Rectal smooth muscle tissue (tissue), 1 donor: ENCODE measurements at regions not wholly inside any gene's neighbourhood (a gene's known extent, or its start where the extent isn't known, plus 50 kb on each side); places are given as distances from the start of the nearest gene placed in this dataset.

ENCODE experiments used
- H3K27ac ChIP-seq: one replicate; pipeline ENCODE4 v1.7.0; 2013; ENCODE audit warnings: low read depth, low read length, inconsistent platforms
- H3K27me3 ChIP-seq: one replicate; pipeline ENCODE4 v1.7.0; 2013; ENCODE audit warnings: low read length; ENCODE audit not compliant: control insufficient read depth, insufficient read depth
- H3K36me3 ChIP-seq: one replicate; pipeline ENCODE4 v1.7.0; 2013; ENCODE audit warnings: low read length; ENCODE audit not compliant: control insufficient read depth, insufficient read depth
- H3K4me1 ChIP-seq: one replicate; pipeline ENCODE4 v1.7.0; 2013; ENCODE audit warnings: low read length; ENCODE audit not compliant: control insufficient read depth, insufficient read depth
- H3K4me3 ChIP-seq: one replicate; pipeline ENCODE4 v1.7.0; 2013; ENCODE audit warnings: low read length
- H3K9ac ChIP-seq: one replicate; pipeline ENCODE4 v1.7.0; 2013; ENCODE audit warnings: low read length

DNA sequence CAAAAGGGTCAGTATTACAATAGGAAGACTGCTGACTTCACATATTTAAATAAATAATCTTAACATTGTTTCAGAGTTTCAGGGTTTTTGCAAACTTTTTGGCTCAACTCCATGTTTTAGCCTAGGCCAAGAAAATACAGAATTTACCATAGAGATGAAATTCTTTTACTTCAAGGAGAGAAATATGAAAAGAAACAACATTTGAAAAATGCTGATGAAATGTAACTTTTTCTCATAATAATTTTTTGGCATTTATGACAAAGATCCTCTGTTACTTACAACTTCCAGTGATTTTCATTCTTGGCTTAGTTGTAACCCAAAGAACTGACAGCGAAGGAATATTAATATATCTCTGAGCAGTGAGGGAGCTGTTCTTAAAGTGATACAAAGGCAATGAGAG lies 316.1 kb upstream of the EMCN start:
- H3K27ac ChIP-seq: no peak overlapping the region
- H3K9ac ChIP-seq: no peak overlapping the region
- no peak overlapping the region for H3K4me3 ChIP-seq
- H3K27me3 ChIP-seq: no peaks in the 10 kb centered on the region
- no peaks in the 10 kb centered on the region for H3K36me3 ChIP-seq
- H3K4me1 ChIP-seq: no peaks in the 10 kb centered on the region

DNA sequence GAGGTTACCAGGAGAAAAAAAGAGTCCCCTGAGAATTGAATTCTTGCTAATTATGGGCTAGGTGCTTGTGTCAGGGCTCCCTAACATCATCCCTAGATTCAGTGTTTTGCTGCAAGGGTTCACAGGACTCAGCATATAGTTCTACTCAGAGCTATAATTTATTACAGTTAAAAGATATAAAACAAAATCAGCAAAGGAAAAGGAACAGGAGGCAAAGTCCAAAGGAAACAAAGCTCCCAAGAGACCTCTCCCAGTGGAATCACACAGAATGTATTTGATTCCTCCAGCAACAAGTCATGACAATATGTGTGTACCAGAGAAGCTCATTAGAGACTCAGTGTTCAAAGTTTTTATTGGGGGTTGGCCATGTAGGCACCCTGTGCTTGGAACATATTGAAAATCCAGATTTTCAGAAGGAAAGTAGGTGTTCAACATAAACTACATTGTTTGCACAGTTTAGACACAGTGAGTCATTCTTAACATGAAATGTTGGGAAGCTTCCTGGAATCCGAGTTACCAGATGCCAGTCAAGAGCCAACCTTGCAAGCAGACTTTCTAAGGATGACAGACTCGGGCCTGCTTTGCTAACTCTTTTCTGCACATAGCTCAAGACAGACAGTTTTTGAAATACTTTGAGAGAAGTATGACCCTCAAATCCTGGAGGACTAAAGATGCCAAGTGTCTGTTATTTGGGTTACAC lies 311.3 kb upstream of the EMCN start:
- Histone ChIP-seq H3K4me3 (no peak overlapping the region), H3K36me3 (no peaks in the 10 kb centered on the region), H3K4me1 (no peaks in the 10 kb centered on the region), H3K27ac (no peak overlapping the region), H3K9ac (no peak overlapping the region), H3K27me3 (no peaks in the 10 kb centered on the region)

DNA sequence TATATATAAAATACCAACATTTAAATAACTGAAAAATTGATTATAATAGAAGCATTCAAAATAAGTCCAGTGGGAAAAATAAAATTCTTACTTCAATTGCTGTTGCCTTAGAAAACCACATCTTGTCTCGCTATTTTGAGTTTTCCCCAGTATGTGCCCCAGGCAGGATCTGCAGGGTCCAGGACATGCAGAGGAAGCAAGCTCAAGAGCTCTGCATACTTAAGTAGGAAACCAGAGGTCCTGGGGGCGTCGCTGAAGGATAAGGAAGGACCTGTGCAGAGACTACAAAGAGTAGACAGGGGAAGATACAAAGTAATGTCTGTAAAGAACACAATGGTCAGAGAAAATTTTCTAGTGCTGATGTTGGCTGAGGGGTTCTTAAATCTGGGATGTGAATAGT lies 310.5 kb upstream of the EMCN start:
- H3K27ac ChIP-seq: no peak overlapping the region
- H3K27me3 ChIP-seq: no peaks in the 10 kb centered on the region
- no peak overlapping the region for H3K4me3 ChIP-seq
- no peak overlapping the region for H3K9ac ChIP-seq
- no peaks in the 10 kb centered on the region for H3K4me1 ChIP-seq
- no peaks in the 10 kb centered on the region for H3K36me3 ChIP-seq

DNA sequence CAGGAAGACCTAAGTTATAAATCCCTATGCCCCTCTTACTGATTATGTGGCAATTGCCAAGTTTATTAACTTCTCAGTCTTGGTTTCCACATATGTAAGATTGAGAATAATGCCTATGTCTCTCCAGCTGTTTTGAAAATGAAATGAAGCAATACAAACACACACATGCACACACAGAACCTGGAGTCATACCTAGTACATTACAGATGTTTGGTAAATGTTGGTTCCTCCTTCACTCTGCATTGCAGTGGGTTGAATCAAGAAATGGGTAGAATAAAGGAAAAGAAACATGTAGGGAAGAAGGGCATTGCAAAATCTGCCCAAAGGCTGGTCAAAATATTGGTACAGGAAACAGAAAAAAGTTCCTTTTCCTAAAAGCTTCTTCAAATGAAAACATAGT lies 309.9 kb upstream of the EMCN start:
- Histone ChIP-seq H3K27ac (no peak overlapping the region), H3K27me3 (no peaks in the 10 kb centered on the region), H3K9ac (no peak overlapping the region), H3K4me1 (no peaks in the 10 kb centered on the region), H3K4me3 (no peak overlapping the region), H3K36me3 (no peaks in the 10 kb centered on the region)

DNA sequence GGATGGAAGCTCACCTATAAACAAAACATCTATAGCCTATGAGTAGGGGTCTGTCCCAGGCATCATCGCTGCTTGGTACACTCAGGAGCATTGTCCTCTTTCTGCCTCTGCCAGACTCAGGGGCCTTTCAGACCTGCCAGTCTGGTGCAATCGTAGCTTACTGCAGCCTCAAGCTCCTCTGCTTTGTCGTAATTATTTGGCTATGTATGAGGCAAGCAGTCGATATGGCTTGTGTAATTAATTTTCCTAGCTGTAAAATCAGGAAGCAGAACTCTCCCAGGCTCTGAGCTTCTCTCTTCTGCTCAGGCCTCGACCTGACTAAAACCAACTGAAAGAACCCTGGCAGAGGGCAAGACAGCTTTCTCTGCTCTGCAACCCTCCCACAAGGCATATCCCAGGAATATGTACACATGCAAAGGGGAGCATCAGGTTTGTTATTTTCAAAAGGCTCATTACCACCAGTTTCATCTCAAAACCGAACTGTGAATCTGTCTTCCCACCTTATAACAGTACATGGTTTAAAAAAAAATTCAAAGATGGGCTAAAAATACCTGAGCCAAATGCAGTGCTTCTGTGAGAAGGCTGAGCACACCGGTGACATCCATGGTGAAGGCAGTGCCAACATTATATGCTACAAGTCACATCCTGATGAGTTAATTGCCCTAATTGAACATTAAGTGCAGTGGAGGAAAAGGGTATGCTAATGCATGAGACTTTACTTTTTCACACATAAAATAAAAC lies 309.2 kb upstream of the EMCN start:
- Histone ChIP-seq H3K9ac (no peak overlapping the region), H3K27ac (no peak overlapping the region), H3K27me3 (no peaks in the 10 kb centered on the region), H3K4me1 (no peaks in the 10 kb centered on the region), H3K36me3 (no peaks in the 10 kb centered on the region), H3K4me3 (no peak overlapping the region)

DNA sequence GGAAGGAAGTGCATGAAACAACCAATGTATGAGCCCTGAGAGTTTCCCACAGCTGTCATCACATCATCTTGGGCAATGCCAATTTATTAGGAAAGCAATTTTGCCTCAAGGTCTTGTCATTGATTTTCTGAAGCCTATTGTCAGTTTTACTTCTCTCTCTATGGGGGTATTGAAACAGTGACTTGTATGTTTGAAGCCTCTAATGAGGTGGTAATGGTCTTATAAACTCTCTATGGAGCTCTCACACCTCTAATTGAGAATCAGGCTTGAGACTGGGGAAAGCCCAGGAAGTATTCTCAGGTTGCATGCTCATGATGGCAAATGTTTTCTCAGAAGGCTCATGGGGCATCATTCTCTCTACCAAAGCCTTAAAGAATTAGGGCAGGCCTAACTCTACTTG lies 308.2 kb upstream of the EMCN start:
- H3K36me3 ChIP-seq: no peaks in the 10 kb centered on the region
- no peaks in the 10 kb centered on the region for H3K4me1 ChIP-seq
- H3K9ac ChIP-seq: no peak overlapping the region
- no peaks in the 10 kb centered on the region for H3K27me3 ChIP-seq
- no peak overlapping the region for H3K4me3 ChIP-seq
- H3K27ac ChIP-seq: no peak overlapping the region

DNA sequence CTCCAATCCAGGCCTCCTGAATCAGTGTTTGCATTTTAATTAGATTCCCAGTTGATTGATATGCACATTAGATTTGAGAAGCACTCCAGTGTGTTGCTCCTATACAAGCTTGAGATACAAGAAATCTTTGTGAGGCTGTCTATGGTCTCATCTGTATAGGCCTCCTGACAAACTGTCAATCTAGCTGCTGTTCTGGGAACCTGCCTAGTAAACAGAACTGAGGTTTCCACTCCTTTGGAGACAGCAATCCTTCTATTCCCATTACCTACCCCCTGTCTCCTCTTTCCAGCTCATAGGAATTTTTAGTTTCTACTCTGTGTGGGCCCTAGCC lies 306.1 kb upstream of the EMCN start:
- H3K4me3 ChIP-seq: no peak overlapping the region
- H3K4me1 ChIP-seq: no peaks in the 10 kb centered on the region
- no peaks in the 10 kb centered on the region for H3K27me3 ChIP-seq
- H3K9ac ChIP-seq: no peak overlapping the region
- H3K27ac ChIP-seq: no peak overlapping the region
- H3K36me3 ChIP-seq: no peaks in the 10 kb centered on the region

DNA sequence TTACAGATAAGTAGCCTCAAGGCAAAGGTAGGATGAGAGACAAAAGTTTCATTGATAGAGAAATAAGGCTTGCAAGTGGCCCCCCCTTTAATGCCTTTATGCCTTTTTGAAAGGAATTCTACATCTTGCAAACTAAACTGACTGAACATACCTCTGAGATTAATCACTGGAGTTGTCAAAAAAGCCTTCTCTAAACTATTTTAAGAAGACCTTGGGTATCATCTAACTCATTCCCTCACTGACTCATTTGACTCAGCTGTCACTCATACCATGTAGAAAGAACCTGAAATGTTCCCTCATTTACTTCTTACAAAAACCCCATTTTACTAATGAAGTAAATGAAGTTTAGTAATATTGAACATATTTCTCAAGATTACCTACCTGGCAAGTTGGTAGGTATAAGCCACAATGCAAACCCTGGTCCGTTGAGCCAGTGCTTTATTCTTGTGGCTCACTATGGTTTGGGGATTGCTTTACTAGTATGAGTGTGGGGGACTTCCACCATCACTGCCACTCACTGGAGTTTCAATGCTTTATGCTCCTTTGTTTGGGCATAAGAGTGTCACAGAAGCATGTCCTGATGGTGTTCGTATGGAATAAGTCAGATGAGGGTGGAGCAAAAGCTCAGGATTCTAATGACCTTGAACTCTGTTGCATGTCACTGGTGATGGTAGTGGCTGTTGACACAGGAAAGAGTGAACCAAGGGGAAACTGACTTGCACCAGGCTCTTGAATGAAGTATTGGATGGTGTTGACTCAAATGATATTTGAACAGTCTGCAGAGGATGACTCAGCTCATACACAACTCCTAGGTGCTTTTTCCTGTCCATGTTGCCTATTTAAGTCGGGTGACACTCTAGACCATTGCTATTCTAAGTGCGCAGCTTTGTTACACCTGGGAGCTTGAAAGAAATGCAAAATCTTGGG lies 305.5 kb upstream of the EMCN start:
- Histone ChIP-seq H3K36me3 (no peaks in the 10 kb centered on the region), H3K4me1 (no peaks in the 10 kb centered on the region), H3K27ac (no peak overlapping the region), H3K27me3 (no peaks in the 10 kb centered on the region), H3K9ac (no peak overlapping the region), H3K4me3 (no peak overlapping the region)

DNA sequence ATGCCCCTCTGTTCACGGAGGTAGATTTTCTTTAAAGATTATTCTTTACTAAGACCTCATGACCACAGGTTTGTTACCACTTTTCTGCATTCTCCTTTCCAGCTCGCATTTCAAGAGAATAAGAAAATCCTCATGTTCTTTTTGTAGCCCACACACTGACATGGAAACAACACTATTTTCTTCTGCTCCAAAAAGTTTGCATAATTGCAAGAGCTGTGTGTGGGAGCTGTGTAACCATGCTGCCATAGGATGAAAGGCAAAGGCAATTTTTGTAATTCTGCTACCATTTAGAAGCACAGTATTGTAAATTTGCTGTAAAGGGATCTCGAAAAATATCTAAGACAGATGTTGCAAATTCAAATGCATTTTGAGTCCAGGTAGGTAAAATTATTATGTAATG lies 302.4 kb upstream of the EMCN start:
- H3K4me1 ChIP-seq: no peaks in the 10 kb centered on the region
- no peak overlapping the region for H3K27ac ChIP-seq
- H3K4me3 ChIP-seq: no peak overlapping the region
- no peak overlapping the region for H3K9ac ChIP-seq
- no peaks in the 10 kb centered on the region for H3K27me3 ChIP-seq
- H3K36me3 ChIP-seq: no peaks in the 10 kb centered on the region

DNA sequence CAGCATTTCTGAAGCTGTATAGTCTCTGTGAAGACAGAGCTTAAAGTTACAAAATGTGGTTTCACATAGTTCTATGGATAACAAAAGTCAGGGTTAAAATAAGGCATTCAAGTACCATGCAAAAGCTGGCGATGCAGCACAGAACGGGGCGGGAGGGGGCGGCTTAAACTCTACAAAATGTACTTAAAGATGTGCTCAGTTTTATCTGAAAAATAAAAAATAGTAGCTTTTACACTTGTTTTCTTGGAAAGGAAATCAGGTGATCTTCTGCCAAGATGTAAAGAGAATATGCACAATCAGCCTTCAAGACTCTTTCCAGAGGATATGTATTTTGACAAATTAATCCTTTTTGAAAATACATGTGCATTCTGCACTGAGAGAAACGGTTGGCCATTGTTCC lies 301.7 kb upstream of the EMCN start:
- Histone ChIP-seq H3K36me3 (no peaks in the 10 kb centered on the region), H3K9ac (no peak overlapping the region), H3K4me3 (no peak overlapping the region), H3K27me3 (no peaks in the 10 kb centered on the region), H3K4me1 (no peaks in the 10 kb centered on the region), H3K27ac (no peak overlapping the region)

DNA sequence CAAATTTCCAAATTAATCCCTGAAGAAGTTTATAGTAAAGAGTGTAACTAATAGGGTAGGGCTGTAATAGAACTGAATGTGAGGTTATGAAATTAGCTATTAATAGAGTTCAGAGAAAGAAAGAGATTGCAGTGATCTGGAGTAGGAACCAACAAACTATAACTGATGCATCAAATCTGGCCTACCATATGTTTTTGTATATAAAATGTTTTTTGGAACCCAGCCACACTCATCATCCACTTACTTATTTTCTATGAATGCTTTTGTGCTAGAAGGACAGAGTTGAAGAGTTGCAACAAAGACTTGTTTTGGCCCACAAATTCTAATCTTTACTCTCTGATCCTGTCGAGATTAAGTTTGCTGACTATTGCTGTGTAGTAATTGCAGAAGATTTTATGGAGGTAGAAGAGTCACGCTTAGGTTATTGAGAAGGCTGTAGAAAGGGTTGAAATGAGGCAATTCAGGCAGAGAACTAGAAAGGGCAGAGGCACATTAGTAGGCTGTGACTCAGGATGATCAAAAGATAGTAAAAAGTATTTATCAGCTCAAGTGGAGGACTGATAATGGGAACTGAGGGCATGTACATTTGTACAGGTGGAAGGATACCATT lies 298.7 kb upstream of the EMCN start:
- H3K36me3 ChIP-seq: no peaks in the 10 kb centered on the region
- no peaks in the 10 kb centered on the region for H3K4me1 ChIP-seq

DNA sequence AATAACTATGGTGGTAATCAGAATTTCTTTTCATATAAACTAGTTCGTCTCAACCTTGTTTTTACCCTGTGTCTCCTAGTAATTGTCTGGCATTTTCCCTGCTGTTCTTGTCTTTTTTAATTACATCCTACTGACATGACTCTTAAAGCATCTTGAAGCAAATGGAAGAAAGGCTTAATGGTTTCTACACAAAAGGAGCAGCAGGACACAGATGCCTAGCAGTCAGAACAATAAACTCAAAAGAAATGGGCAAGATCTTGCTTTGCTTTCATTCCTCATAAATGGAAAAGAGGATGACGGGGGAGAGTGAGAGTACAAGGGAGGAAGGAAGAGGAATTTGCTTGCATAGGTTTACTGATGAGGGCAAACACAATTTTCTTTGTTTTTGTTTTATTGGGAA lies 293.2 kb upstream of the EMCN start:
- Histone ChIP-seq H3K4me1 (no peaks in the 10 kb centered on the region), H3K9ac (no peak overlapping the region), H3K4me3 (no peak overlapping the region), H3K27me3 (no peaks in the 10 kb centered on the region), H3K27ac (no peak overlapping the region), H3K36me3 (no peaks in the 10 kb centered on the region)

More for the DNA sequence above, 298.7 kb upstream of the EMCN start:
- Histone ChIP-seq H3K9ac (no peak overlapping the region), H3K27ac (no peak overlapping the region), H3K27me3 (no peaks in the 10 kb centered on the region), H3K4me3 (no peak overlapping the region)
